Prostate gland (tissue), 2 donors: ENCODE measurements at regions not wholly inside any gene's neighbourhood (a gene's known extent, or its start where the extent isn't known, plus 50 kb on each side); places are given as distances from the start of the nearest gene placed in this dataset.
A peak's percentile ranks its signal among the peaks of the same experiment; 100 is the strongest.

Source experiments
- DNase-seq: peaks from one replicate; pipeline ENCODE4 v3.0.0-alpha.2; 2019; ENCODE audit warnings: low spot score
- H3K27ac ChIP-seq, 2 donors: fragments of 200-600 bp; sonication (generic); 2 replicates each; pipeline ENCODE4 v1.5.1; 2017 to 2019
- H3K27me3 ChIP-seq: fragments of 200-600 bp; sonication (generic); replicated peaks from 2 replicates; pipeline ENCODE4 v1.5.1; 2019; ENCODE audit not compliant: insufficient read depth
- H3K36me3 ChIP-seq, 2 donors: fragments of 200-600 bp; sonication (generic); 1 replicate in 1 of 2; 2 replicates in 1 of 2; pipeline versions ENCODE4 v1.5.1 to v1.8.1; 2017 to 2019
- H3K4me1 ChIP-seq: fragments of 200-600 bp; sonication (generic); replicated peaks from 2 replicates; pipeline ENCODE4 v1.5.1; 2019
- H3K4me3 ChIP-seq, 2 donors: fragments of 200-600 bp; sonication (generic); 2 replicates each; pipeline ENCODE4 v1.5.1; 2017 to 2019
- H3K9me3 ChIP-seq: fragments of 200-600 bp; sonication (generic); 2 replicates; pipeline ENCODE4 v1.5.1; 2017
- POLR2A ChIP-seq: fragments of 450-650 bp; IDR thresholded peaks from one replicate; pipeline ENCODE4 v1.6.1; 2016; ENCODE audit warnings: antibody characterized with exemption, mild to moderate bottlenecking
- POLR2AphosphoS5 ChIP-seq: sonication (generic); formaldehyde crosslinking; IDR thresholded peaks from one replicate; pipeline ENCODE4 v1.6.1; 2017; ENCODE audit warnings: antibody characterized with exemption
- WGBS: methylation state at CpG from one replicate; pipeline ENCODE4 v1.1.5; 2018; 5-methylcytosine and 5-hydroxymethylcytosine counted together
- intact Hi-C: fragments of 100-400 bp; cut with DNase I; formaldehyde crosslinking; loops from one replicate; pipeline ENCODE4 v1.14.2; 2022
- TF ChIP-seq, protein P1 (sequence below), 4 experiments: fragments of 200-600 bp in 2 of 4; fragments of 450-650 bp in 2 of 4; sonication (generic) in 2 of 4; IDR thresholded peaks; 1 replicate in 3 of 4; 2 replicates in 1 of 4; pipeline ENCODE4 v1.5.1; 2016 to 2019; ENCODE audit warnings: antibody characterized with exemption in 4 of 4, mild to moderate bottlenecking in 2 of 4, moderate library complexity in 2 of 4

- Histone ChIP-seq H3K27me3 (no peaks in the 10 kb centered on the region), H3K36me3 (no peaks in the 10 kb centered on the region), H3K4me1 (peaks cover 7% of the 10 kb centered on the region), H3K9me3 (no peaks in the 10 kb centered on the region), H3K4me3 (no peak overlapping the region), H3K27ac (peak overlapping the region in 1 of 2 donors; percentile 20)
- 36% methylated on average over 7 of the region's 7 CpGs for WGBS
- DNase-seq, result peak; percentile 24
- intact Hi-C loops, result no loop called here
- no peak for TF ChIP-seq POLR2A
- TF ChIP-seq POLR2AphosphoS5, result peak; percentile 22
These were observed 383.0 kb upstream of the RARB start for GRCh38 chr3:25044762-25045710.

- WGBS, result 75% methylated on average over 2 of the region's 2 CpGs
- no peaks in the 10 kb centered on the region for H3K27me3 ChIP-seq
- intact Hi-C loops, result no loop called here
- H3K4me1 ChIP-seq, result peaks cover 7% of the 10 kb centered on the region
- DNase-seq, result no peak
- H3K27ac ChIP-seq, result no peak overlapping the region
- H3K4me3 ChIP-seq, result no peak overlapping the region
- TF ChIP-seq POLR2AphosphoS5, result no peak
- TF ChIP-seq POLR2A, result no peak
- TF ChIP-seq, protein P1, sequence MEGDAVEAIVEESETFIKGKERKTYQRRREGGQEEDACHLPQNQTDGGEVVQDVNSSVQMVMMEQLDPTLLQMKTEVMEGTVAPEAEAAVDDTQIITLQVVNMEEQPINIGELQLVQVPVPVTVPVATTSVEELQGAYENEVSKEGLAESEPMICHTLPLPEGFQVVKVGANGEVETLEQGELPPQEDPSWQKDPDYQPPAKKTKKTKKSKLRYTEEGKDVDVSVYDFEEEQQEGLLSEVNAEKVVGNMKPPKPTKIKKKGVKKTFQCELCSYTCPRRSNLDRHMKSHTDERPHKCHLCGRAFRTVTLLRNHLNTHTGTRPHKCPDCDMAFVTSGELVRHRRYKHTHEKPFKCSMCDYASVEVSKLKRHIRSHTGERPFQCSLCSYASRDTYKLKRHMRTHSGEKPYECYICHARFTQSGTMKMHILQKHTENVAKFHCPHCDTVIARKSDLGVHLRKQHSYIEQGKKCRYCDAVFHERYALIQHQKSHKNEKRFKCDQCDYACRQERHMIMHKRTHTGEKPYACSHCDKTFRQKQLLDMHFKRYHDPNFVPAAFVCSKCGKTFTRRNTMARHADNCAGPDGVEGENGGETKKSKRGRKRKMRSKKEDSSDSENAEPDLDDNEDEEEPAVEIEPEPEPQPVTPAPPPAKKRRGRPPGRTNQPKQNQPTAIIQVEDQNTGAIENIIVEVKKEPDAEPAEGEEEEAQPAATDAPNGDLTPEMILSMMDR (IDR thresholded peaks at IDR 0.05), result no peak
- no peaks in the 10 kb centered on the region for H3K36me3 ChIP-seq
- H3K9me3 ChIP-seq, result no peaks in the 10 kb centered on the region
These were observed 380.9 kb upstream of the RARB start for GRCh38 chr3:25046911-25047771.

DNA sequence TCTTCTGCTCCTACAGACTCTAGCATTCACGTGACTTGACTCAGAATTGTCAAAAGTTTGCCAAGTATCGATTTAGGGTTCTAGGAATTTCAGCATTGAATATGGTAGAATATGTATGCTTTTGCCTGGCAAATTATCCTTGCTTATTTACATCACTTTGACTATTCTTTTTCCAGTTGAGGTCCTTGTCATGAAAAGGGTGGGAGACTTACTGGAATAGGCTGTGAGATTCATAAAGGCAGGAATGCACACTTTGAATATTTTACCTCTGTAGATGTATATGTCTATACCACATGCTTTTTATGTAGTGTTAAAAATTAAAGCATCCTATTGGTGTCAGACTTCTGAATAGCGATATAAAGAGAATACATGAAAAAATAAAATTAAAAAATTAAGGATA is 378.8 kb upstream of the RARB start:
- no peak overlapping the region for H3K4me3 ChIP-seq
- H3K9me3 ChIP-seq, result no peaks in the 10 kb centered on the region
- H3K27ac ChIP-seq, result no peak overlapping the region
- intact Hi-C loops, result no loop called here
- no peaks in the 10 kb centered on the region for H3K36me3 ChIP-seq
- H3K4me1 ChIP-seq, result peaks cover 7% of the 10 kb centered on the region
- DNase-seq, result no peak
- no peaks in the 10 kb centered on the region for H3K27me3 ChIP-seq
- 92% methylated on average over 3 of the region's 3 CpGs for WGBS
- TF ChIP-seq POLR2AphosphoS5 (no peak), POLR2A (no peak)
- TF ChIP-seq, protein P1 (IDR thresholded peaks at IDR 0.05), result no peak

DNA sequence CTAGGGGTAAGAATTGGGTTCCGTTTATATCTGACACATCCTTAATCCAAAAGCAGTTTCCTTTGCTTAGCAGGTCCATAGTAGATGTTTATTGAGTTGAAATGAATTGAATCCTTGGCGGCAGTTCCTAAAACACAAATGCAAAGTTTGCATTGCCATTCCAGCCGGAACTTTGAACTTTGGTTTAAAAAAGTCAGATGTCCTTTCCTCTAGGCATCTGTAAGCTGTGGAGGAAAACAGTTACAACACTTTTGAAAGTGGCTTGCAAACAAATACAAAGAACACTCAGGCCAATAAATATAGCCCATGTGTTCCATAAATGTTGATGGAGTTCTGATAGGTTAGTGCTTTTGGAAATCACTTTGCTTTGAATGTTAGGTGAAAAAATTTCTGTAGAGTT is 374.7 kb upstream of the RARB start:
- no peak for TF ChIP-seq POLR2AphosphoS5
- no peak for TF ChIP-seq POLR2A
- TF ChIP-seq, protein P1 (IDR thresholded peaks at IDR 0.05), result no peak
- 83% methylated on average over 3 of the region's 3 CpGs for WGBS
- Histone ChIP-seq H3K36me3 (no peaks in the 10 kb centered on the region), H3K27ac (no peak overlapping the region), H3K9me3 (no peaks in the 10 kb centered on the region), H3K4me1 (no peaks in the 10 kb centered on the region), H3K27me3 (no peaks in the 10 kb centered on the region), H3K4me3 (no peak overlapping the region)
- intact Hi-C loops, result no loop called here
- no peak for DNase-seq

- no peaks in the 10 kb centered on the region for H3K4me1 ChIP-seq
- H3K9me3 ChIP-seq, result no peaks in the 10 kb centered on the region
- WGBS, result 55% methylated on average over 1 of the region's 1 CpG
- intact Hi-C loops, result no loop called here
- H3K36me3 ChIP-seq, result no peaks in the 10 kb centered on the region
- no peak for DNase-seq
- no peak overlapping the region for H3K27ac ChIP-seq
- TF ChIP-seq POLR2A, result no peak
- TF ChIP-seq, protein P1 (IDR thresholded peaks at IDR 0.05), result no peak
- TF ChIP-seq POLR2AphosphoS5, result no peak
- no peak overlapping the region for H3K4me3 ChIP-seq
- H3K27me3 ChIP-seq, result no peaks in the 10 kb centered on the region
These were observed 371.9 kb upstream of the RARB start for GRCh38 chr3:25056036-25056755.
